ENCODE measurements at regions not wholly inside any gene's neighbourhood (a gene's known extent, or its start where the extent isn't known, plus 50 kb on each side); places are given as distances from the start of the nearest gene placed in this dataset.

DNA sequence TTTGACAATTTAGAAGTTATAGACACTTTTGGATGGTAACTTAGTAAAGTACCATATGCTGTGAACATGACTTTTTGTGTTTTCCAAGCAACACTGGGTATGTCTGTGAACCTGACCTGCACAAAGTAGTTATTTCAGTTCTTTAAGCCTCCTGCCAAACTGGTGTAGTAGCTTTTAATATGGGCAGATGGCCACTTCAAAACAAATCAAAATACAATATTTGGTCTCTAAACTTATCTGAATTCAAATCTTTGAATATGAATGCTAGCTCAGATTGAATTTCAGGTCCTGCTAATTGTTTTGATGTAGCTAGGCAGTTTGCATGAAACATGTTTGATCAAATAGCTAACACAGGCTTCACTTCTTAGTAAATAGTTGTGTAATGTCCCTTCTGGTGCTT, 1176.7 kb upstream of the CDH9 start:
- TF ChIP-seq, protein P1, sequence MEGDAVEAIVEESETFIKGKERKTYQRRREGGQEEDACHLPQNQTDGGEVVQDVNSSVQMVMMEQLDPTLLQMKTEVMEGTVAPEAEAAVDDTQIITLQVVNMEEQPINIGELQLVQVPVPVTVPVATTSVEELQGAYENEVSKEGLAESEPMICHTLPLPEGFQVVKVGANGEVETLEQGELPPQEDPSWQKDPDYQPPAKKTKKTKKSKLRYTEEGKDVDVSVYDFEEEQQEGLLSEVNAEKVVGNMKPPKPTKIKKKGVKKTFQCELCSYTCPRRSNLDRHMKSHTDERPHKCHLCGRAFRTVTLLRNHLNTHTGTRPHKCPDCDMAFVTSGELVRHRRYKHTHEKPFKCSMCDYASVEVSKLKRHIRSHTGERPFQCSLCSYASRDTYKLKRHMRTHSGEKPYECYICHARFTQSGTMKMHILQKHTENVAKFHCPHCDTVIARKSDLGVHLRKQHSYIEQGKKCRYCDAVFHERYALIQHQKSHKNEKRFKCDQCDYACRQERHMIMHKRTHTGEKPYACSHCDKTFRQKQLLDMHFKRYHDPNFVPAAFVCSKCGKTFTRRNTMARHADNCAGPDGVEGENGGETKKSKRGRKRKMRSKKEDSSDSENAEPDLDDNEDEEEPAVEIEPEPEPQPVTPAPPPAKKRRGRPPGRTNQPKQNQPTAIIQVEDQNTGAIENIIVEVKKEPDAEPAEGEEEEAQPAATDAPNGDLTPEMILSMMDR (IDR thresholded peaks at IDR 0.05; ENCODE audit: extremely low read depth, insufficient read depth, missing control alignments): no peak
- no peak for DNase-seq (ENCODE audit: low spot score)
- in situ Hi-C loops (cut with MboI; ENCODE audit: low pct_unique_long_range_greater_than_20kb, low sequenced_read_pairs, unreplicated experiment): no loop called here

DNA sequence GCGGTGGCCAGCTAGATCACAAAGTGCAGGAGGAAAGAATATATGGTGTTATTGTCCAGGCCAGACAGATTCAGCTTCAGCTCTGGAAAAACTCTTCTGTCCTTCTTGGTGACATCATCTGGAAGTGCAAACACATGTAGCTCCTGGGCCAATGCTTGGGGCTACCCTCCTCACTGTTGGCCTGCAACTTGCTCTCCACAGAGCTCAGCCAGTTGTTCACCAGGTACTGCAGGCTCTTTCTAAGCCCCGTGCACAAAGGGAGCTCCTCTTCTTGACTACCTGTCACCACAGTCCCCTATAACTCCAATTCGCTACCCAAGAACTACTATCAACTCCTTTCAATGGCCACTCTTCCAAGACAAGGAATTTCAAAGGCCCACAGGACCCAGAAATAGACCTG, 1175.9 kb upstream of the CDH9 start:
- in situ Hi-C loops (cut with MboI; ENCODE audit: low pct_unique_long_range_greater_than_20kb, low sequenced_read_pairs, unreplicated experiment): no loop called here
- TF ChIP-seq, protein P1 (IDR thresholded peaks at IDR 0.05; ENCODE audit: extremely low read depth, insufficient read depth, missing control alignments): no peak
- DNase-seq (ENCODE audit: low spot score): no peak

DNA sequence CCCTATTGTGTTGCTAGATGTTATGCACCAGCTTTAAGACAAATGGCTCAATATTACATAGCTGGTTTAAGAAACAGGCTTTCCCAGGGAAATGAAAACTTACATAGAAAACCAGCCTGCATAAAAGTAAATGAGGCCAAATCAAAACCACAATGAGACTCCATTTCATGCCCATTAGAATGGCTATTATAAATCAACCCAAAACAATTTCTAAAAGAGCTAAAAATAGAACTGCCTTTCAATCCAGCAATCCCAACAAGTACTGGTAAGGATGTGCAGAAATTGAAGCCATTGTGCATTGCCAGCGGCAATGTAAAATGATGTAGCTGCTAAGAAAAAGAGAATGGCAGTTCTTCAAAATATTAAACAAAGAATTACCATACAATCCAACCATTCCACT, 1170.0 kb upstream of the CDH9 start:
- TF ChIP-seq, protein P1 (IDR thresholded peaks at IDR 0.05; ENCODE audit: extremely low read depth, insufficient read depth, missing control alignments): no peak
- in situ Hi-C loops (cut with MboI; ENCODE audit: low pct_unique_long_range_greater_than_20kb, low sequenced_read_pairs, unreplicated experiment): no loop called here
- no peak for DNase-seq (ENCODE audit: low spot score)

DNA sequence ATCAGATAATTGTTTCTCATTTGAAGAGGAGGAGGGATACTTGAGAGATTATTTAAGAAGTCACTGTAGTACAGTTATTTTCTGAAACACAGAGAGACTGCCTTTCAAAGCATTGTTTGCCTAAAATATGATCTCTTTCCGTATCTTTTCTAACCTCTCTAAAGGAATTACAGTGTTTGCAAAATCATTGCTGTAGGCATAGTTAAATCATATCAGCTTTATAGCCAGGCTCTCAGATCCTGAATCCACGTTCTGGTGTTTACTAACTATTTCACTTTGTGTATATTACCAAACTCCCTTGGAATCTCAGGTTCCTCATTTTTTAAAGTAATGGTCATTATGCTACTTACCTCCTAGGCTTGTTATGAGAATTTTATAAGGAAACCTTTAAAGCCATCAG, 1151.6 kb upstream of the CDH9 start:
- TF ChIP-seq, protein P1 (IDR thresholded peaks at IDR 0.05; ENCODE audit: extremely low read depth, insufficient read depth, missing control alignments): no peak
- no peak for DNase-seq (ENCODE audit: low spot score)
- in situ Hi-C loops (cut with MboI; ENCODE audit: low pct_unique_long_range_greater_than_20kb, low sequenced_read_pairs, unreplicated experiment): no loop called here

DNA sequence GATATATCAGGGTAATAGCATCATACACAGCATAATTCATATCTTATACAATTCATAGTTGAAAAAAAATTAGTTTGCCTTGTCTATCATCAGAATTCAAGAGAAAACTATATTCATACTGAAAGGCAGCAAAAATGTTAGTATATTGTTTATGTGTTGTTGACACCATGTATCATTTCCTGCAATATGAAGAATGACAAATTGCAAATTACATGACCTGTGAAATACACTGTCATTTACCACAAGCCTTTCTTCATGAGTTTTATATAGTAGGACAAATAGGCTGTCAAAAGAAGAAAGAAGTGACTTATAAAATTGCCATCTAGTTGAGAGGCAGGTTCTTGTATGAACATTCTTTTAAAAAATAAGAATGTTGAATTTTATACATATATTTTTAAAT, 1136.3 kb upstream of the CDH9 start:
- no peak for DNase-seq (ENCODE audit: low spot score)
- in situ Hi-C loops (cut with MboI; ENCODE audit: low pct_unique_long_range_greater_than_20kb, low sequenced_read_pairs, unreplicated experiment): no loop called here
- TF ChIP-seq, protein P1 (IDR thresholded peaks at IDR 0.05; ENCODE audit: extremely low read depth, insufficient read depth, missing control alignments): no peak

DNA sequence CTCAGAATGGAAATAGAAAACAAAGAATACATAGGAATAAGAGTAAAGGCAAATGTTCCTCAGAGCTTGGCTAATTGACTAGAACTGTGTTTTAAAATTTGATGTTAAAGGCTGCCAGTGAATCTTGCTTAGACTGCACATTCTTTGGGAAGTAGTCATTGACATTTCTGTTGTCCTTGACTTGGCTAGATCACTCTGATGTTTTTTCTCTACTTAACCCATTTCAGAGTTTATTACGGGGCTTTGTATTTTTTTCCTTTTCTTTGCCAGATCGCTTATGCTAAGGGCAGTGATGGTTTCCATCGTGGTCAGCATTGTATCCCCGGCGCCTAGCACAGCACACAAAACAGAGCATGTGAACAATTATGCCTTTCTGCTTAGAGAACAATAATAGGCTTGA, 1126.7 kb upstream of the CDH9 start:
- DNase-seq (ENCODE audit: low spot score): no peak
- in situ Hi-C loops (cut with MboI; ENCODE audit: low pct_unique_long_range_greater_than_20kb, low sequenced_read_pairs, unreplicated experiment): no loop called here
- TF ChIP-seq, protein P1 (IDR thresholded peaks at IDR 0.05; ENCODE audit: extremely low read depth, insufficient read depth, missing control alignments): no peak

DNA sequence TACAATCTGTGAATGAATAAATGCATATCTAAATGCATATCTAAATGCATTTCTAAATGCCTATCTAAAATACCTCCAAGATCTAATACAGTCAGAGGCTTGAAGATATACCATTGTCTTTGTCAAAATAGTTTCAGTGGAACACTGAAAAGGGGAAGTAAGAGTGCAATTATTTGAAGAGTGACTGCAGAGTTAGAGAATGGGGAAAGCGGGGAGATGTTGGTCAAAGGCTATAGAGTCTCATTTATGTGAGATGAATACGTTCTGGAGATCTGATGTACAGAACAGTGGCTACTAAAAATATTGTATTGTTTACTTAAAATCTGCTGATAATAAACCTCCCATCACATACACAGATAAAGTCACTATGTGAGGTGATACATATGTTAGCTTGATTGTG, 1126.2 kb upstream of the CDH9 start:
- no peak for DNase-seq (ENCODE audit: low spot score)
- in situ Hi-C loops (cut with MboI; ENCODE audit: low pct_unique_long_range_greater_than_20kb, low sequenced_read_pairs, unreplicated experiment): no loop called here
- TF ChIP-seq, protein P1 (IDR thresholded peaks at IDR 0.05; ENCODE audit: extremely low read depth, insufficient read depth, missing control alignments): no peak
